ENCODE measurements at regions not wholly inside any gene's neighbourhood (a gene's known extent, or its start where the extent isn't known, plus 50 kb on each side); places are given as distances from the start of the nearest gene placed in this dataset.

DNA sequence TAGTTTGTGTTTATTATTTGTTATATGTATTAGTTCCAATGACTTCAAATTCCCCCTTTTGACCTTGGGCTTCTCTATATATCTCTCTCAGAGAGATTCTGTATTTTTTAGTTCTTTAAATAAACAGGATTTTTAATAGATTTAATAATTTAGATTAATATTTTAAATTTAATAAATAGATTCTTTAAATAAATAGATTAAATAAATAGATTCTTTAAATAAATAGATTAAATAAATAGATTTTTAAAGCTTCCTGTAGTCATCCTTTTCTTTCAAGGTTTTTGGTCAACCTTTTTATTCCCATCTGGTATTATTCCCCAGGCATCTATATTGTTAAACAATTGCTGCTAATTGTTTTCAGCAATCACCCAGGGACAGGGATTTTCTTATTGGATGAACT is 721.9 kb upstream of the ADAMTS5 start:
- TF ChIP-seq, protein P1, sequence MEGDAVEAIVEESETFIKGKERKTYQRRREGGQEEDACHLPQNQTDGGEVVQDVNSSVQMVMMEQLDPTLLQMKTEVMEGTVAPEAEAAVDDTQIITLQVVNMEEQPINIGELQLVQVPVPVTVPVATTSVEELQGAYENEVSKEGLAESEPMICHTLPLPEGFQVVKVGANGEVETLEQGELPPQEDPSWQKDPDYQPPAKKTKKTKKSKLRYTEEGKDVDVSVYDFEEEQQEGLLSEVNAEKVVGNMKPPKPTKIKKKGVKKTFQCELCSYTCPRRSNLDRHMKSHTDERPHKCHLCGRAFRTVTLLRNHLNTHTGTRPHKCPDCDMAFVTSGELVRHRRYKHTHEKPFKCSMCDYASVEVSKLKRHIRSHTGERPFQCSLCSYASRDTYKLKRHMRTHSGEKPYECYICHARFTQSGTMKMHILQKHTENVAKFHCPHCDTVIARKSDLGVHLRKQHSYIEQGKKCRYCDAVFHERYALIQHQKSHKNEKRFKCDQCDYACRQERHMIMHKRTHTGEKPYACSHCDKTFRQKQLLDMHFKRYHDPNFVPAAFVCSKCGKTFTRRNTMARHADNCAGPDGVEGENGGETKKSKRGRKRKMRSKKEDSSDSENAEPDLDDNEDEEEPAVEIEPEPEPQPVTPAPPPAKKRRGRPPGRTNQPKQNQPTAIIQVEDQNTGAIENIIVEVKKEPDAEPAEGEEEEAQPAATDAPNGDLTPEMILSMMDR (IDR thresholded peaks at IDR 0.05), result no peak
- TF ChIP-seq POLR2A (IDR thresholded peaks at IDR 0.05), result no peak
